SK-N-SH treated with all-trans-retinoic acid at 6 μM for 48 hours (cell line): ENCODE measurements at regions not wholly inside any gene's neighbourhood (a gene's known extent, or its start where the extent isn't known, plus 50 kb on each side); places are given as distances from the start of the nearest gene placed in this dataset.

Source experiments
- ATAC-seq: fragments of 200-7000 bp; cut with Tn5 transposase; 3 replicates; pipeline ENCODE4 v1.9.1; 2020; ENCODE audit warnings: mild to moderate bottlenecking, moderate library complexity
- BACH2 ChIP-seq: fragments of 250-450 bp; sonication (Bioruptor Pico); IDR thresholded peaks from 2 replicates; pipeline ENCODE4 v1.9.0; 2021; ENCODE audit warnings: mild to moderate bottlenecking, borderline replicate concordance
- CSRNP3 ChIP-seq: fragments of 250-450 bp; sonication (Bioruptor Pico); IDR thresholded peaks from 2 replicates; pipeline ENCODE4 v1.5.1; 2021; ENCODE audit warnings: mild to moderate bottlenecking, moderate library complexity
- ESRRG ChIP-seq: fragments of 250-450 bp; sonication (Bioruptor Pico); IDR thresholded peaks from 2 replicates; pipeline ENCODE4 v1.6.1; 2021; ENCODE audit warnings: mild to moderate bottlenecking
- GLIS3 ChIP-seq: fragments of 250-450 bp; sonication (Bioruptor Pico); IDR thresholded peaks from 2 replicates; pipeline ENCODE4 v1.5.0; 2020; ENCODE audit warnings: mild to moderate bottlenecking, moderate library complexity
- ISL1 ChIP-seq: fragments of 250-450 bp; sonication (Bioruptor Pico); IDR thresholded peaks from 2 replicates; pipeline ENCODE4 v2.1.2; 2022; ENCODE audit warnings: mild to moderate bottlenecking, moderate library complexity
- PATZ1 ChIP-seq: fragments of 250-450 bp; sonication (Bioruptor Pico); IDR thresholded peaks from 2 replicates; pipeline ENCODE4 v1.8.0; 2020; ENCODE audit warnings: mild to moderate bottlenecking, moderate library complexity, borderline replicate concordance
- RARB ChIP-seq: fragments of 250-450 bp; sonication (Bioruptor Pico); IDR thresholded peaks from 2 replicates; pipeline ENCODE4 v1.8.0; 2021; ENCODE audit warnings: mild to moderate bottlenecking, moderate library complexity
- SNAI2 ChIP-seq: fragments of 250-450 bp; sonication (Bioruptor Pico); IDR thresholded peaks from 2 replicates; pipeline ENCODE4 v1.5.0; 2020; ENCODE audit warnings: mild to moderate bottlenecking, moderate library complexity
- TCF4 ChIP-seq: fragments of 250-450 bp; sonication (Bioruptor Pico); IDR thresholded peaks from 2 replicates; pipeline ENCODE4 v1.8.0; 2021; ENCODE audit warnings: mild to moderate bottlenecking, moderate library complexity, borderline replicate concordance
- TOX ChIP-seq: fragments of 250-450 bp; sonication (Bioruptor Pico); IDR thresholded peaks from 2 replicates; pipeline ENCODE4 v1.8.0; 2021; ENCODE audit warnings: mild to moderate bottlenecking, moderate library complexity, borderline replicate concordance
- ZC3H10 ChIP-seq: fragments of 250-450 bp; sonication (Bioruptor Pico); IDR thresholded peaks from 2 replicates; pipeline ENCODE4 v1.5.1; 2021; ENCODE audit warnings: mild to moderate bottlenecking, moderate library complexity
- ZFP3 ChIP-seq: fragments of 250-450 bp; sonication (Bioruptor Pico); IDR thresholded peaks from 2 replicates; pipeline ENCODE4 v1.5.0; 2020; ENCODE audit warnings: mild to moderate bottlenecking, moderate library complexity
- ZFP30 ChIP-seq: fragments of 450-650 bp; formaldehyde crosslinking; IDR thresholded peaks from 2 replicates; pipeline ENCODE4 v1.5.0; 2022; ENCODE audit warnings: mild to moderate bottlenecking, moderate library complexity
- ZNF565 ChIP-seq: fragments of 450-650 bp; formaldehyde crosslinking; conservative IDR thresholded peaks from 2 replicates; pipeline ENCODE4 v1.5.0; 2020; ENCODE audit warnings: low read depth, mild to moderate bottlenecking, moderate library complexity
- ZNF70 ChIP-seq: fragments of 450-650 bp; formaldehyde crosslinking; IDR thresholded peaks from 2 replicates; pipeline ENCODE4 v1.5.0; 2020; ENCODE audit warnings: mild to moderate bottlenecking, moderate library complexity
- ZNF8 ChIP-seq: fragments of 450-650 bp; formaldehyde crosslinking; IDR thresholded peaks from 2 replicates; pipeline ENCODE4 v1.5.0; 2020; ENCODE audit warnings: mild to moderate bottlenecking, moderate library complexity
- TF ChIP-seq, protein P1 (sequence below): fragments of 250-450 bp; sonication (Bioruptor Pico); IDR thresholded peaks from 2 replicates; pipeline ENCODE4 v1.5.1; 2020; ENCODE audit warnings: low read depth, mild to moderate bottlenecking, moderate library complexity
- TF ChIP-seq, protein P2 (sequence below): fragments of 250-450 bp; sonication (Bioruptor Pico); IDR thresholded peaks from 2 replicates; pipeline ENCODE4 v1.8.0; 2021; ENCODE audit warnings: low read depth, mild to moderate bottlenecking, moderate library complexity, borderline replicate concordance

GRCh38 chr18:34620258-34620861, 89.7 kb upstream of the DTNA start:
- TF ChIP-seq ZFP3 (CRISPR knock-in tag), result no peak
- no peak for TF ChIP-seq PATZ1
- no peak for TF ChIP-seq SNAI2 (CRISPR knock-in tag)
- TF ChIP-seq, protein P1, sequence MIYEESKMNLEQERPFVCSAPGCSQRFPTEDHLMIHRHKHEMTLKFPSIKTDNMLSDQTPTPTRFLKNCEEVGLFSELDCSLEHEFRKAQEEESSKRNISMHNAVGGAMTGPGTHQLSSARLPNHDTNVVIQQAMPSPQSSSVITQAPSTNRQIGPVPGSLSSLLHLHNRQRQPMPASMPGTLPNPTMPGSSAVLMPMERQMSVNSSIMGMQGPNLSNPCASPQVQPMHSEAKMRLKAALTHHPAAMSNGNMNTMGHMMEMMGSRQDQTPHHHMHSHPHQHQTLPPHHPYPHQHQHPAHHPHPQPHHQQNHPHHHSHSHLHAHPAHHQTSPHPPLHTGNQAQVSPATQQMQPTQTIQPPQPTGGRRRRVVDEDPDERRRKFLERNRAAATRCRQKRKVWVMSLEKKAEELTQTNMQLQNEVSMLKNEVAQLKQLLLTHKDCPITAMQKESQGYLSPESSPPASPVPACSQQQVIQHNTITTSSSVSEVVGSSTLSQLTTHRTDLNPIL (CRISPR knock-in tag), result no peak
- TF ChIP-seq BACH2 (CRISPR knock-in tag), result no peak
- TF ChIP-seq, protein P2, sequence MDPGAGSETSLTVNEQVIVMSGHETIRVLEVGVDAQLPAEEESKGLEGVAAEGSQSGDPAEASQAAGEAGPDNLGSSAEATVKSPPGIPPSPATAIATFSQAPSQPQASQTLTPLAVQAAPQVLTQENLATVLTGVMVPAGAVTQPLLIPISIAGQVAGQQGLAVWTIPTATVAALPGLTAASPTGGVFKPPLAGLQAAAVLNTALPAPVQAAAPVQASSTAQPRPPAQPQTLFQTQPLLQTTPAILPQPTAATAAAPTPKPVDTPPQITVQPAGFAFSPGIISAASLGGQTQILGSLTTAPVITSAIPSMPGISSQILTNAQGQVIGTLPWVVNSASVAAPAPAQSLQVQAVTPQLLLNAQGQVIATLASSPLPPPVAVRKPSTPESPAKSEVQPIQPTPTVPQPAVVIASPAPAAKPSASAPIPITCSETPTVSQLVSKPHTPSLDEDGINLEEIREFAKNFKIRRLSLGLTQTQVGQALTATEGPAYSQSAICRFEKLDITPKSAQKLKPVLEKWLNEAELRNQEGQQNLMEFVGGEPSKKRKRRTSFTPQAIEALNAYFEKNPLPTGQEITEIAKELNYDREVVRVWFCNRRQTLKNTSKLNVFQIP (CRISPR knock-in tag), result no peak
- no peak for ATAC-seq

DNA sequence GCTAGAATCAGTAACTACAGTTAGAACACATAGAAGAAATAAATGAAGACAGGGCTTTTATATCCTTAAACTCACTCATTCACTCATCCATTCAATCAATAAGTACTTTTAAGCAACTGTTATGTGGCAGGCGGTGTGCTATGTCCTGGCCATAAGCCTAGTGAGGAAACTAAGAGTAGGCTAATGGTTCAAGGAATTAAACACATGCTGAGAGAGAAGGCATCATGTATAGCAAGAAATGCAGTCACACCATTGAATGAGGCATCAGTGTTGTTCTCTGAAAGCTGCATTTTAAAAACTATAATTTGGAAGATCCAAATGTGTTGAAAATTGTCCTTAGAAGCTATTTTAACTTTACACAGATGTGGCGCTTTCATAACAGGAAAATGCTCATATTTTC, 86.5 kb upstream of the DTNA start:
- ATAC-seq, result no peak
- TF ChIP-seq CSRNP3 (CRISPR knock-in tag) (no peak), BACH2 (CRISPR knock-in tag) (no peak), TOX (no peak), ZNF8 (CRISPR knock-in tag) (no peak), GLIS3 (CRISPR knock-in tag) (no peak), ZC3H10 (CRISPR knock-in tag) (no peak), RARB (no peak), ZNF70 (CRISPR knock-in tag) (no peak)
- TF ChIP-seq, all 23 proteins: peak for 0

DNA sequence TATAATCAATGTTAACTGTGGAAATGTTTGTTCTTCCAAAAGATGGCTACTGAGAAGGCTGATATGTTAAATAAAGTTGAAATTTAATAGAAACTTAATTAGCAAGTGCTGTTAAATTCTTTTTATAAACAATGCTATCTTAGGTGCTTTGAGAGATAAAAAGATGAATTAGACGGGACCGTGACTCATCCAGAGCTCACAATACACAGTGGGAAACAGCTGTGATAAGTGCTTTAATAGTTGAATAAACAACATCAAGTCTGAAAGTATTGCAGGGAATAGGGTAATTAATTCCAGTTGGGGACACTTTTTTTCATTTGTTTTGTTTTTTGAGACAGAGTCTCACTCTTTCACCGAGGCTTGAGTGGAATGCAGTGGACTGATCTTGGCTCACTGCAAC, 85.5 kb upstream of the DTNA start:
- no peak for ATAC-seq
- TF ChIP-seq SNAI2 (CRISPR knock-in tag), result no peak
- TF ChIP-seq ISL1, result no peak
- TF ChIP-seq BACH2 (CRISPR knock-in tag), result no peak
- TF ChIP-seq CSRNP3 (CRISPR knock-in tag), result no peak
- TF ChIP-seq ZFP30 (CRISPR knock-in tag), result no peak
- TF ChIP-seq ZNF70 (CRISPR knock-in tag), result no peak
- no peak for TF ChIP-seq ZFP3 (CRISPR knock-in tag)
- TF ChIP-seq TCF4 (CRISPR knock-in tag), result peak; percentile 72; the same call in 1 of the 2 replicates

DNA sequence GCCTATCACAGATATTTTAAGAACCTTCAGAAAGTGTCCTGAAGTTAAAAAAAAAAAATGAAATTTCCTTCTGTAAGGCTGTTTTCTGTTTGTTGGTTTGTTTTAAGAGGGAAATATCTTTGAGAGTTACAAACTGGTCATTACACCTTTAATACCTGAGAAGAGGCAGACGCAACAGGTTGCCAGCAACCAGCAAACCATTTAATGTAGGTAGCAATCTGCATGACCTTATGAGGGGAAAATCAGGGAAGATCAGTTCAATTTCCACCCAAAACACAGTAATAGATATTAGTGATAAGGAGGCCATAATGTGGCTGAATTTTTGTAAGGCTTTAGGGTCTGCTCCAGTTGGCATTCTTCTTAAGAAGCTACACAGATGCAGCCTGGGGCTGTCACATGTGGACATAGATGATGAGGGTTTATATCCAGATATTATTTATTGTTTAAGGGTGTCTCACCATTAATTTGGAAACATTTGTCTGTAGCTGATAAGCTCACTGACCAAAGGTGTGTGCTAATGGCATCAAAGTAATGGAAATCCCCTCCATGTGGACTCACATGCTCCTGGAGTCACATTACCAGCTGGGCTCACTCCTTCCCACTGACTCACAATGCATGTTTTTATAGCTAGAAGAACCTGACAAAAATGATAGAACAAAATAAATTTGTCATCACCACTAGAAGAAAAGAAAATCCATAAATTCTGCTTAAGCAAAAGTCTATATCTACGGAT, 83.5 kb upstream of the DTNA start:
- no peak for ATAC-seq
- TF ChIP-seq ZNF565 (CRISPR knock-in tag), result no peak
- TF ChIP-seq ISL1, result no peak
- no peak for TF ChIP-seq ZC3H10 (CRISPR knock-in tag)
- TF ChIP-seq GLIS3 (CRISPR knock-in tag), result no peak
- TF ChIP-seq PATZ1, result no peak
- TF ChIP-seq ESRRG, result no peak
- TF ChIP-seq TOX, result no peak
- TF ChIP-seq BACH2 (CRISPR knock-in tag), result no peak
